GM12873 (cell line): ENCODE measurements at regions not wholly inside any gene's neighbourhood (a gene's known extent, or its start where the extent isn't known, plus 50 kb on each side); places are given as distances from the start of the nearest gene placed in this dataset.

Source experiments
- CTCF ChIP-seq: IDR thresholded peaks from 2 replicates; pipeline ENCODE4 v1.5.1; 2012; ENCODE audit warnings: low read depth, mild to moderate bottlenecking, moderate library complexity, low read length, control low read depth; ENCODE audit not compliant: insufficient read depth; ENCODE audit errors: missing control alignments

- TF ChIP-seq CTCF: no peak
These were observed 513.4 kb upstream of the NETO1 start for GRCh38 chr18:73381016-73381698.

- no peak for TF ChIP-seq CTCF
These were observed 498.9 kb upstream of the NETO1 start for GRCh38 chr18:73366713-73367112.

GRCh38 chr18:73365018-73365417 lies 497.2 kb upstream of the NETO1 start:
- TF ChIP-seq CTCF: no peak

- no peak for TF ChIP-seq CTCF
These were observed 487.3 kb upstream of the NETO1 start for GRCh38 chr18:73355121-73355520.

- TF ChIP-seq CTCF: no peak
These were observed 484.8 kb upstream of the NETO1 start for GRCh38 chr18:73352546-73352945.

- no peak for TF ChIP-seq CTCF
These were observed 472.6 kb upstream of the NETO1 start for GRCh38 chr18:73340135-73340977.

- no peak for TF ChIP-seq CTCF
These were observed 463.5 kb upstream of the NETO1 start for GRCh38 chr18:73331212-73331772.
